NCI-H1694 treated with DMSO at 0.1 percent for 48 hours (cell line): ENCODE measurements at regions not wholly inside any gene's neighbourhood (a gene's known extent, or its start where the extent isn't known, plus 50 kb on each side); places are given as distances from the start of the nearest gene placed in this dataset.

Source experiments
- DNase-seq: peaks from one replicate; lab custom pipeline; 2025; lab: John Stamatoyannopoulos, UW

DNA sequence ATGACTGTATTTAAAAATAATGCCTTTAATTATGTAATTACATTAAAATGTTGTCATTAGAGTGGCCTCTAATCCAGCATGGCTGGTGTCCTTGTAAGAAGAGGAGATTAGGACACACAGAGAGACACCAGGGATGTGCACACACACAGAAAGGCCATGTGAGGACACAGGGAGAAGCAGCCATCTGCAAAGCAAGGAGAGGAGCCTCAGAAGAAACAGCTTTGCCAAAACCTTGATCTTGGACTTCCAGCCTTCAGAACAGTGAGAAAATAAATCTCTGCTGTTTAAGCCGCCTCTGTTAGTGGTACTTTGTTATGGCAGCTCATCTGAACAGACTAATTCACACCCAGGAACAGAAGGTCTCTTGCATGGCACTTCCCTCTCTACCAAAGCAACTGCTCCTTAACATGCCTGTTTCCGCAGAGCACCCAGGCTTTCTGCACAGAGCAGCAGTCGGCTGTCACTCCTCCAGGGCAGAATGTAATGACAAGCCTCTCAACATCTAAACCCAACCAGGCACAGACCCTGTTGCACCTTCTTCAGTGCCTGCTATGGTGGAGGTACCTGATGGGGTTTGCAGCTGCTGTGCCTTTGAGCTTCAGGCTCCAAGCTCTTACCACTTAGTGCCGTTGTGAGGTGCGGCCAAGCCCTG, 377.7 kb downstream of the TDRD15 start:
- DNase-seq, result no peak

DNA sequence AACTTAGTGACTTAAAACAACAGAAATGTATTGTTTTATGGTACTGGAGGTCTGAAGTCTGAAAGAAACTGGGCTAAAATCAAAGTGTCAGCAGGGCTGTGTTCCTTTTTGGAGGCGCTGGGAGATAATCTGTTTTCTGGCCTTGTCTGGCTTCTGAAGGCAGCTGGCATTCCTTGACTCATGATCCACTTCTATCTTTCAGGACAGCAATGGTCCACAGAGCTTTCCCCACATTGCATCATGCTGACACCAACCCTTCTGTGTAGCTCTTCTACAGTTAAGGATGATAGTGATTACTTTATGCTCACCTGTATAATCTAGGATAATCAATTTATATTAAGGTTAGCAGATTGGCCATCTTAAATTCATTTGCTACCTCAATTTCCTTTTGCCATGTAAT, 392.1 kb downstream of the TDRD15 start:
- DNase-seq, result no peak

DNA sequence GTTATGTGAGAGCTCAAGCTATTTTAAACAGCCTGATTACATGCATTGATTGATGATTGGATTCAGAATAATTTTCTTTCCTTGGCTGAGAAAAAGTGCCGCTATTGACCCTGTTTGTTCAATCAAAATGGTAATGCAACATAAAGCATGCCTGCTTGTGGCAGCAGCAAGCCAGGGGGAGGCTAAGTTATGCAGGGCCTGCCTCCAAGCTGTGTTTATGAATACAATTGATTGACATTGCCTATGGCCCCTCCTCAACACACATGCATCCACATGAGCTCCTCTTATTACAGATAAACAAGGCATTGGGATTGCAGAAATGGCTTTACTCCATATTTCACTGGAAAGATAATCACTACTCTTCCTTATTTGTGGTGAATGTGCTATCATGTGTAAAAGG, 395.6 kb downstream of the TDRD15 start:
- DNase-seq, result no peak

DNA sequence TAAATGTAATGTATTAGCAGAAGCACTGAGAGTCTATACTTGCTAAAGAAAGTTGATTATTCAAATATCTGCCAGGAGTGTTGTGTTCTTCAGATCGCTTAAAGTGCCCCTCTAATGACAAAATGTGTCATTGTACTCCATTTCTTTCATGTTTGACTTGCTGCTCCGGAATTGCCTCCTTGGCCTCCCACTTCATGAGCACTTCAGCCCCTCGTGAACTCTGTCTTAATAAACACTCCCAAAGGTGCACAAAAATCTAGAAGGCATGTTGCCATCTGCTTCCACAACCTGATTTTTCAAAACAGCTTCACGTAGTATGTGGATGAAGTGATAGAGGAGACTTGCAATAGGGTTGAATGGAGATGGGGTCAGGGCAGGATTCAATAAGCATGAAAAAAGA, 396.1 kb downstream of the TDRD15 start:
- DNase-seq, result no peak

DNA sequence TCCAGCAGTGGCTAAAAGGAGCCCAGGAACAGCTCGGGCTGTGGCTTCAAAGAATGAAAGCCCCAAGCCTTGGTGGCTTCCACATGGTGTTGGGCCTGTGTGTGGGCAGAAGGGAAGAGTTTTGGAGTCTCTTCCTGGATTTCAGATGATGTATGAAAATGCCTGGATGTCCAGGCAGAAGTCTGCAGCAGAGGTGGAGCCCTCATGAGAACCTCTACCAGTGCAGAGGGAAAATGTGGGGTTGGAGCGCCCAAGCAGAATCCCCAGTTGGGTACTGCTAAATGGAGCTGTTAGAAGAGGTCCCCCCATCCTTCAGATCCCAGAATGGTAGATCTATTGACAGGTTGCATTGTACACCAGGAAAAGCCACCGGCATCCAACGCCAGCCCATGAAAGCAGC, 412.1 kb downstream of the TDRD15 start:
- no peak for DNase-seq

DNA sequence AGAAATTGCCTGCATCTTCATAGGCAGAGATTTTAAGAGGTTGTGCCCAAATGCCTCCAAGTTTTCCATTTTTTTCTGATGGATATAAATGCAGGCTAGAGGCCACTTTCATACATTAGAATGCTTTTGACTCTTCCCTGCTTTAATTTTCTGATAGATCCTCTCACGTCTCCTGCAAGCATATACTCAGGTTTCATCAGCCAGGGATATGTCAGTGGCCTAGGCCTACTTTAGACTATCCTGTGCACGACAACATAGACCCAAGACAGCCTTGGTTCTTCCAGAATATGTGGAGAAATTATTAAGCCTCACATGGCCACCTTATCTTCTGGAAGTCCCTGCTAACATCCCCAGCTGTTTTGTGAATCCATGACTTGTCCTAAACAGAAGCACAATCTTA, 415.9 kb downstream of the TDRD15 start:
- no peak for DNase-seq

DNA sequence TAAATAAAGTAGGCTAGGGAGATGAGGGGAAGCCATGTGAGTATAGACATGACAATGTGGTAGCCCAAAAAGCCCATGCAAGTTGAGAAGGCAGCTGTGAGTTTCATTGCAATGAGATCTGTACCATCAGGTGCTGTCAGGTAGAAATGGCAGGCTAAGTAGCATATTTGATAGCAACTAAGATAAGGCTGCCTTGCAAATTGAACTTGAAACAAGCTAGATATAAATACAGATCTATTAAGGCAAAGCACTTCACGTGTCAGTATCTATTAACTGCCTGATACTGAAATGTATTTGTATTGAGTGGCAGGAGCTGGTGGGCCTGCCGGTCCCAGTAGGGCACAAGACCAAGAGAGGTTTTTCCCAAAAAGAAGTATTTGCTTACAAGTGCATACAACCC, 419.9 kb downstream of the TDRD15 start:
- no peak for DNase-seq

DNA sequence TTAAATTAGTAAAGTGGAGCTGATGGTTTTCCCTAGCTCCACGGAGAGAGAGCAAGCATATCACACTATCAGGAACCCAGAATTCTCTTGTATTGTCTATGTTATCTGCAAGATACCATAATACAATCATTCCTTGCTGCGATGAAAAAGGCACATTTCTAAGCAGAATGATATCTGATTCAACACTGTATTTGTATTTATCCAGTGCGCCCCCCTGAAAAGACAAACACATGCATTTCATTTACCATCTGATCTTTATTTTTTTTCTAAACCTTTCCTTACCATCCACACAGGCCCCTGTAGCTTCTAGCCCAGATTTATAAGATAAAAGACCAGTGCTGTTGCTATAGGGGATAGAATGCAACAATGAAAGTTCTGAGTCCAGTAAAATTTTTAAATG, 420.6 kb downstream of the TDRD15 start:
- no peak for DNase-seq

DNA sequence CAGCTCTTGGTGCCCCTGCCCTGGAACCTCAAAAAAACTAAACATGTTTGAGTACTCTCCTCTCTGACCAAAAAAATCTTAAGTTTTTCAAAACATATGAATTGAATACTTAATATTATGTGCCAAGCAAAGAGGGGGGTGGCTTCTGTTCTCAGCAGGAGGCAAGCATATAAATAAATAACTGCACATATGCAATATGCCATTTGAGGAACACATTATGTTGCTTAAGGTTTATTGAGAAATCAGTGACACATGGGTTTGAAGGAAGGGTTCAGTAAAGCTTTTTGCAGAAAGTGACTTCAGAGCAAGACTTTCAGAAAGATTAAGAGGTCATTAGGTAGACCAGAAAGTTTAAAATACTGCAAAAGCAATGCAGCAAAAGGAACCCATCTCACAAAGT, 429.2 kb downstream of the TDRD15 start:
- DNase-seq, result no peak

DNA sequence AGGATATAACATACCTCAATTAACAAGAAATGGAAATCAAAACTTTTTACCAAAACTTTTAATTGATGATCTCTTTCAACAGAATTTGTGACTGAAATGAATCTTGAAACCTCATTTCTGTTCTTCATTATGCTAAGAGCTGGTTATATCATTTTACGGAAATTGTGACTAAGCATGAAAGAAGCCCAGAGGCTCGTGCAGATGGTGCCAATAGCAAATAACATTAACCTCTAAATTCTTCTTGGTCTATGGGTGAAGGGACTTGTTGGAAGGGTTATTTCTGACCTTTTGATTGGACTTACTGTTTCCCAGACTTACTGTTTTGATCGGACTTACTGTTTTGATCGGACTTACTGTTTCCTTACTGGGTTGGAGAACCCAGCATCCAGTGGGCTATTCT, 435.6 kb downstream of the TDRD15 start:
- DNase-seq, result no peak

DNA sequence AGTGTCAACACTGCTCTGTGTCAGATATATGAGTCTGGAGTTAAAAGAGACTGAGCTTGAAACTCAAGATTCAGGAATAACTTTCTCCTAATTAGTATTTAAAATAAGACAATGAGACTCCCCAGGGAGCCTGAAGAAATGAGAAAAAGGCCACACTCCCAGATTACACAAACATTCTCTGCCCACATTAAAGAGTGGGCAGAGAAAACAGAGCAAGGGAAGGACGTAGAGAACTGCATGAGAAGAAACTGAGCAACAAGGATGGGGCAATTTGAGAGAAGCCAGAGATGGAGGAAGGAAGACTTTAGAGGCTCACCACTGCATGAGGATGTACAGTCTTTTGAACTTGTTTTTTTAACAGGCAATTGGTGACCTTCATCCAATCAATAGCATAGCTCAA, 438.2 kb downstream of the TDRD15 start:
- no peak for DNase-seq

DNA sequence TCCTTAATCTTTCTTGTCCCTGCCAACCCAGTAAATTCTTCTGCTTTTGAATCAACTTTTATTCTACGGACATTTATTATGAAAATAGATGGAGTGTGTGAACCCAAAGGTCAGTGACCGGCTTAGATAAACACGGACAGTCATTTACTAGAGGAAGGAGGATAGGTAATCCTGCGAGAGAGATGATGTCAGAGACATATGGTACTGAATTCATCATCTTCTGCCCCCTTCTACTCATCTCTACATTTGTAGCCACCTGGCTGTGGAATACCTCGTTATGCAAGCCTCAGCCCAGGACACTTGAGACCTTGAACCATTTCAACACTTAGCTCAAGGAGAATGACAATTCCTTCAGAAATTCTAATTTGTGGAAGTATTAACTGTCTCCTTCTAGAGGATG, 443.6 kb downstream of the TDRD15 start:
- no peak for DNase-seq

DNA sequence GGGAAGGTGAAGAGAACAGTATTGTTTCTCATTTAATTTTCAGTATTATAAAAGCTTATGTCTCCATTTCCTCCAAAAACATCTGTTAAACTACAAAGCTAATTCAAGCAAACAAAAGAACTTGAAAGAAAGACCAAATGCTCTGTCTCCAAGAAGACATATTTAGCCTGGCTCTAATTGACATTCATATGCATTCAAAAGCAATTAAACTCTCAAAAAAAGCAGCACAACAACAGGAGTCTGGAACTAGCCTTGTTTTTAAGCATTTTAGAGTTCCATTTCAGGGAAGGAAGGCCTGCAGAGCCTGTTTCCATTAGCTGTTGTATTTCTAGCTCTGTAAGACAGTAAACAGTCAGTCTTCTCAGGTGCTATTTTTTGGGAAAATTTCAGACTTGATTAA, 447.9 kb downstream of the TDRD15 start:
- no peak for DNase-seq

DNA sequence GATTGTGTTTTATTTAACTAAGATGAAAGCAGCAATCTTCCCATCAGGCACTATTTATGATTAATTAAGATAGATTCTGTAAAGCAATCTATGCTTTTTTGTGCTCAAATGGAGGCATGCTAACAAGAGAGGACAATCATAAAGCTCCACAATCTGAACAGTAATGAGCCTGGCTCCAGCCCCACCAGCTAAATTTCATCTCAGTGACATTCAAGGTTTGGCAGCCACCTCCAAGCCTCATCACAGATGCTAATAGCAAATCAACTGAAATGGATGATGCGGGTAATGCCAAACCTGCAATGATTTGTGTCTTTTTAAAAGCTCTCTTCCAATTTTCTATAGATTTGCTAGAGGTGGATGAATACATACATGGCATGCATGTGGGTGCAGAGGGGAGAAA, 456.6 kb downstream of the TDRD15 start:
- DNase-seq, result no peak

DNA sequence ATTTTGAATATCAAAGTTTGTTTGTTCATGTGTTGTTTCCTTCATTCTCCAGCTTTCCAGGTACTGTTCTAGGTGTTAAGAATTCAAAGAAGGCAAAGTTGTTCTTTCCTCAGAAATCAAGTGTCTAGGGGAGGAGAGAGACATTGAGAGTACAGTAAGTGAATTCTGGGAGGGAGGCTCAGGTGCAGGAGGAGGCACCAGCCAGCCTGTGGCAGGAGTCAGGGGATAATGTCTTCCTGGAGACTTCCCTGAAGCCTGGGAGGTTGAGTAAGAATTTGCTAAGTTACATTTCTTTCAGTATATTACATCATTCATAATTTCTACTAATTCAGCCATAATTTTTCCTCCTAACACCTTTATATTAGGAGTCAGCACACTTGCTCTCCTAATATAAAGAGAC, 462.1 kb downstream of the TDRD15 start:
- no peak for DNase-seq

DNA sequence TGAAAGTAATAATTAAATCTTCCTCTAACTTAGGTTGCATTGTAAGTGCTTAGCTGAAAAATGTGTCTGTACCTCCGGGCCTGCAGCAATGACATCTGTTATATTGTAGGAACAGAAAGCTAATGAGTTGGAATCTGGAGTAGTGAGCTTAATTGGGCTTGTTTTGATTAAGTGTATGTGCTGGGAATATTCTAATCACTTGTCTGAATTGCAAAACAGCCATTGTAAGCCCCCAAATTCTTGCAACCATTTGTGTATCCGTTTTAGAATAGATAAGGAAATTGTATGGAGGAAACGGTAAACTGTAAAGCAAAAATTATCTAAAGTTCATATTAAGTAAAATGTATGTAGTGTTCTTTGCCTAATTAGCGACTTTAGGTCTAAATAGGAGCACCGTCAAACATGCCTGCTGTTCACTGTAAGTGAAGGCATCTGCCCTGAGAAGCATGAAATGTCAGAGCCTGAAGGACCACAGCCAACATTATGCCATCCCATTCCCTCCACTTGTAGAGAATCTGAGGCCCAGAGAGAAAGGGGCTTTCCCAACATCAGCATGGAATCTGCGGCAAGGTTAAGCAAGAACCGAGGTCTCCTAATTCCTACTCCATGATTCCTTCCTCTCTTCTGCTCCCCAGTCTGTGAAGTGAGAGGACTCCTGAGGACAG, 466.4 kb downstream of the TDRD15 start:
- peak; percentile 66 for DNase-seq

DNA sequence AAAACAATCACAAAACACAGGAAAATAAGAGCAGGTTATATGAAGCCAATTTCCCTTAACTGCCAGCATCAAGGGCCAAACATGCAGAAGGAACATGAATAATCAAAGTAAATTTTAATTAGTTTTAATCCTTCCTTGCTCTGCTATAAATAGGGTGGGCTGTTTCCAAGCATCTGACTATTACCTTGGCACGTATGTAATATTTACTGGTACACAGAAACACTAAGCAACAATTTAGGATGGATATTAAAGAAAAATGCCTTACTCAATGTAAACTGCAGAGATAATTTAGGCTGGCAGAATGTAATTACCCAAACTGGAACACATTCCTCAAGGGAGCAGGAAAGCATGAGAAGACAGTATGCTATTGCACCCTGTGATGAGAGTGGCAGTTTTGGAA, 468.2 kb downstream of the TDRD15 start:
- DNase-seq, result no peak

DNA sequence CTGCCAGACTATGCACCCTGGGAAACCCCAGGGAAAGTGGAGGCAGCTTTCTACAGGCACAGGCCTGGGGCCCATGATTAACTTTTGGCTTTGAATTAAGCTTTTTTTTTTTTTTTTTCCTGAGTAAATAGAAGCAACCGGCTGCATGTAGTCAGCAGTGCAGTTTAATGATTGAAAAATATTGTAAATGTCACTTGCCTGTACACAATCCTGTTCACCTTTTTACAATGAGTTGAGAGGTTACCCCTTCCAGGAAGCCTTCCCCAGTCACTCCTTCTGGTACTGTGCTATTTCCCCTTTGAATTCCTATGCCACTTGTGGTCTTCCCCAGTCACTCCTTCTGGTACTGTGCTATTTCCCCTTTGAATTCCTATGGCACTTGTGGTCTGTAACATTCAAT, 475.6 kb downstream of the TDRD15 start:
- DNase-seq, result no peak

DNA sequence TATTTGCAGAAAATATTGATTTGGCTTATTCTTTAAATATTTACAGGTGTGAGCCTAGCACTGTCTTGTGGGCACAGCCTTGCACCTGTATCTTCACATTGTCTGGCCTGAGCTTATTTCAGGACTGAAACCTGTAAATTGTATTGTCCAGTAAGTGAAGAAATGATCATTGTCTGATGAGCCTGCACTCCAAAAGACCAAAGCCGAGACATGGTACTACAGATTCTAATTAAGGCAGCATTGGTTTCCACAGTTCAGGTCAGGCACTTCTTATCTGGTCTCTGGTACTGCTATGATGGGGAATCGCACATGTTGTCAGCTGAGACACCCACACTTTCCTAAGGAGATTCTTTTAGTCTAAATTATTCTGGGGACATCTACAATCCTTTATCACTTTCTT, 479.0 kb downstream of the TDRD15 start:
- no peak for DNase-seq

DNA sequence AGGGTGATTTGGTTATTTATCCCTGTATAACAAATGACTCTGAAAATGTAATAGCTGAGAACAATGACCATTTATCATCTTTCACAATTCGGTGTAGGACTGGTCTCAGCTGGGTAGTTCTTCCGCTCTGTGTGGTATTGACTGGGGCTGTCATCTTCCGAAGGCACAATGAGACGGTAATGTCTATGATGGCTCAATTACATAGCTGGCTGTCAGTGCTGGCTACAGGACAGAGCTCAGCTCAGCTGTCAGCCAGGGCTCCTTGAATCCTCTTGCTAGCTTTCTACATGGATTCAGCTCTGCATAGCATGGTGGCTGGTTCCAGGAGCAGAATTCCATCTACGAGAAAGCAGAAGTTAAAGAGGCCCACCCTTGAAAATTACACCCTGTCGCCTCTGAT, 483.8 kb downstream of the TDRD15 start:
- no peak for DNase-seq

DNA sequence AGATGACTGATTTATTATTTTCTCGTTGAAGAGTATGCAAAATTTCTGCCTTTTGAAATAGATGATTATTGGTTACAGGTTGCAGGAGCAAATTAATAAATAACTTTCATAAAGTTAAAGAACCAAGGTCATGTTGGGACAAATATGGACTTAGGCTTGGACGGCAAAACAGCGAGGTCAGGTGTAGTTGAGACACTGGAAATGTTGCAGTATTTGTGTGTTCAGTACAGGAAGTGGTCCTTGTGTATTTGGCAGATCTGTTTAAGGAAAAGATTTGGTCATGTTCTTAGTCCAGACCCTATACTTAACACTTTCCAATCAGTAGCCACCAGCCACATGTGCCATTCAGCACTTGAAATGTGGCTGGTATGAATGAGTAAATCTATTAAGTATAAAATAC, 486.5 kb downstream of the TDRD15 start:
- no peak for DNase-seq

DNA sequence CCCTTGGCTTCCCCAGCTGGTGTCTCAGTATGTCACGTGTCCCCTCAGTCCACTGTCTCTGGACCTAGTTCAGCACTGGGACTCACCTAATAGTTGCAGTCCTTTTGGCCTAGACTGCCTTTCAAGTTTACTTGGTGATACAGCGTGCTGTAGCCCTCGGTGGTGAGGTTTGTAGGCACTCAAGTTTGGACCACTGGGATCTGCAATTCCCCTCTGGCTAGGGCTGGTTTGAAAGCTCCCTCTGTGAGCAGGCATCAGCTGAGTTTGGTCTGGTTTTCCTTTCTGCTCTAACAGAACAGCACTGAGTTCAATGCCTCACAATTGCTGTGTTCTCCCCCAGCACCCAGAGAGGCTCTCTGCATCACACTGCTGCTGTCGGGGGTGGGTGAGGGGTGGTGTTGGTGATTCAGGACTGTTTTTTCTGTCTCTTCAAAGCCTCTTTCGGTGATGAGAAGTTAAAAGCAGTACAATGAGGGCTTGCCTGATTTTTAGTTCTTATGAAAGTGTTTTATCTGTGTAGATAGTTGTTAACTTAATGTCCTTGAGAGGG, 494.2 kb downstream of the TDRD15 start:
- no peak for DNase-seq

DNA sequence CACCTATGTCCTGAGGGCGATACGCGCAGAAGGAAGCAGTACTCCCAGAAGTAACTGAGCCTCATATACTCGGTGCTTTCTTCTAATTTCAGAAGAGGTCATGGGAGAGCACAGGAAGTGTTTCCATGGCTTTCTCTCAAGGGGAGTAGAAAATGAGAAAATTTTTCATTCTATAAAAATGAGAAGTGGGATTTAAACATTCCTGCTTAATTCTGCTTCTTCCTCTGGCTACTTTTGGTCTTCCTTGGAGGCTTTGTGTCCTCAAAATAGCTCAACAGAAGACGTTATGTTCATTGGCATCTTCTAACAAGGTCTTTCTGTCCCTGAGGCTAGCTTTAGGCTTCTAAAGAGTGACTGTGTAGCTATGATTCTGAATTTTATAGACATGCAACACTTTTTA, 497.0 kb downstream of the TDRD15 start:
- DNase-seq, result no peak

DNA sequence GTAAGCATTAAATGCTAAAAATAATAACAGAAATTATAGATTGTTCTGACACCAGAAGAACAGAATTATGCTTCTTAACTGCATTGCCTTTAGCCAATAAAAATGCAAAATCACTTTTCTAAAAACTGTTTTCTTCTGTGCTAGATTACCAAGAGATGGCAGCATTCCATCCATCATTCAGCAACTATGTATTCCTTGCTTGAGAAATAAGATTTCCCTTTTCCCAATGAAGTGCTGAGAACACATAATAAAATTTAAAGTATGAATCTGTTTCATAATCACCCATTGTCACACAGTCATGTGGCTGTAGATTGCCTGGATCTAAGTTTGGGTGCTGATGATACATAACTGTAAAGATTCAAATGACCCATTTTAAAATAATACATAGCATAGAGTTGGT, 504.2 kb downstream of the TDRD15 start:
- DNase-seq, result no peak
